SK-N-SH treated with all-trans-retinoic acid at 6 μM for 48 hours (cell line): ENCODE measurements at regions not wholly inside any gene's neighbourhood (a gene's known extent, or its start where the extent isn't known, plus 50 kb on each side); places are given as distances from the start of the nearest gene placed in this dataset.

Experiments
- ATAC-seq: fragments of 200-7000 bp; cut with Tn5 transposase; 3 replicates; pipeline ENCODE4 v1.9.1; 2020; ENCODE audit warnings: mild to moderate bottlenecking, moderate library complexity
- ARNTL ChIP-seq: fragments of 450-650 bp; formaldehyde crosslinking; IDR thresholded peaks from 2 replicates; pipeline ENCODE4 v1.5.0; 2020; ENCODE audit warnings: low read depth, mild to moderate bottlenecking, moderate library complexity, borderline replicate concordance
- BACH2 ChIP-seq: fragments of 250-450 bp; sonication (Bioruptor Pico); IDR thresholded peaks from 2 replicates; pipeline ENCODE4 v1.9.0; 2021; ENCODE audit warnings: mild to moderate bottlenecking, borderline replicate concordance
- CSDC2 ChIP-seq: fragments of 250-450 bp; sonication (Bioruptor Pico); IDR thresholded peaks from 2 replicates; pipeline ENCODE4 v1.5.0; 2020; ENCODE audit warnings: mild to moderate bottlenecking, moderate library complexity
- GLIS3 ChIP-seq: fragments of 250-450 bp; sonication (Bioruptor Pico); IDR thresholded peaks from 2 replicates; pipeline ENCODE4 v1.5.0; 2020; ENCODE audit warnings: mild to moderate bottlenecking, moderate library complexity
- ISL1 ChIP-seq: fragments of 250-450 bp; sonication (Bioruptor Pico); IDR thresholded peaks from 2 replicates; pipeline ENCODE4 v2.1.2; 2022; ENCODE audit warnings: mild to moderate bottlenecking, moderate library complexity
- OSR1 ChIP-seq: fragments of 250-450 bp; sonication (Bioruptor Pico); IDR thresholded peaks from 2 replicates; pipeline ENCODE4 v1.8.0; 2022; ENCODE audit warnings: moderate library complexity, mild to moderate bottlenecking, inconsistent platforms
- PATZ1 ChIP-seq: fragments of 250-450 bp; sonication (Bioruptor Pico); IDR thresholded peaks from 2 replicates; pipeline ENCODE4 v1.8.0; 2020; ENCODE audit warnings: mild to moderate bottlenecking, moderate library complexity, borderline replicate concordance
- PPARA ChIP-seq: fragments of 250-450 bp; sonication (Bioruptor Pico); IDR thresholded peaks from 2 replicates; pipeline ENCODE4 v1.5.0; 2020; ENCODE audit warnings: mild to moderate bottlenecking, borderline replicate concordance
- RARB ChIP-seq: fragments of 250-450 bp; sonication (Bioruptor Pico); IDR thresholded peaks from 2 replicates; pipeline ENCODE4 v1.8.0; 2021; ENCODE audit warnings: mild to moderate bottlenecking, moderate library complexity
- TCF4 ChIP-seq: fragments of 250-450 bp; sonication (Bioruptor Pico); IDR thresholded peaks from 2 replicates; pipeline ENCODE4 v1.8.0; 2021; ENCODE audit warnings: mild to moderate bottlenecking, moderate library complexity, borderline replicate concordance
- ZC3H10 ChIP-seq: fragments of 250-450 bp; sonication (Bioruptor Pico); IDR thresholded peaks from 2 replicates; pipeline ENCODE4 v1.5.1; 2021; ENCODE audit warnings: mild to moderate bottlenecking, moderate library complexity
- ZFP3 ChIP-seq: fragments of 250-450 bp; sonication (Bioruptor Pico); IDR thresholded peaks from 2 replicates; pipeline ENCODE4 v1.5.0; 2020; ENCODE audit warnings: mild to moderate bottlenecking, moderate library complexity
- ZNF565 ChIP-seq: fragments of 450-650 bp; formaldehyde crosslinking; conservative IDR thresholded peaks from 2 replicates; pipeline ENCODE4 v1.5.0; 2020; ENCODE audit warnings: low read depth, mild to moderate bottlenecking, moderate library complexity
- ZNF70 ChIP-seq: fragments of 450-650 bp; formaldehyde crosslinking; IDR thresholded peaks from 2 replicates; pipeline ENCODE4 v1.5.0; 2020; ENCODE audit warnings: mild to moderate bottlenecking, moderate library complexity
- ZNF8 ChIP-seq: fragments of 450-650 bp; formaldehyde crosslinking; IDR thresholded peaks from 2 replicates; pipeline ENCODE4 v1.5.0; 2020; ENCODE audit warnings: mild to moderate bottlenecking, moderate library complexity
- TF ChIP-seq, protein P1 (sequence below): fragments of 250-450 bp; sonication (Bioruptor Pico); IDR thresholded peaks from 2 replicates; pipeline ENCODE4 v1.5.1; 2021; ENCODE audit warnings: mild to moderate bottlenecking, moderate library complexity
- TF ChIP-seq, protein P2 (sequence below): fragments of 250-450 bp; sonication (Bioruptor Pico); IDR thresholded peaks from 2 replicates; pipeline ENCODE4 v1.5.1; 2020; ENCODE audit warnings: low read depth, mild to moderate bottlenecking, moderate library complexity
- TF ChIP-seq, protein P3 (sequence below): fragments of 250-450 bp; sonication (Bioruptor Pico); IDR thresholded peaks from 2 replicates; pipeline ENCODE4 v1.8.0; 2021; ENCODE audit warnings: low read depth, mild to moderate bottlenecking, moderate library complexity, borderline replicate concordance
- TF ChIP-seq, protein P4 (sequence below): fragments of 250-450 bp; sonication (Bioruptor Pico); IDR thresholded peaks from 2 replicates; pipeline ENCODE4 v1.5.0; 2020; ENCODE audit warnings: mild to moderate bottlenecking, moderate library complexity

- no peak for TF ChIP-seq GLIS3 (CRISPR knock-in tag)
- TF ChIP-seq TCF4: no peak
- no peak for TF ChIP-seq BACH2 (CRISPR knock-in tag)
- TF ChIP-seq ZNF8 (CRISPR knock-in tag): no peak
- no peak for TF ChIP-seq ZNF565
- TF ChIP-seq ZNF70 (CRISPR knock-in tag): no peak
- no peak for TF ChIP-seq RARB
- TF ChIP-seq ISL1 (CRISPR knock-in tag): no peak
- TF ChIP-seq ARNTL (CRISPR knock-in tag): no peak
- no peak for TF ChIP-seq PATZ1
- no peak for TF ChIP-seq CSDC2 (CRISPR knock-in tag)
- TF ChIP-seq, protein P1, sequence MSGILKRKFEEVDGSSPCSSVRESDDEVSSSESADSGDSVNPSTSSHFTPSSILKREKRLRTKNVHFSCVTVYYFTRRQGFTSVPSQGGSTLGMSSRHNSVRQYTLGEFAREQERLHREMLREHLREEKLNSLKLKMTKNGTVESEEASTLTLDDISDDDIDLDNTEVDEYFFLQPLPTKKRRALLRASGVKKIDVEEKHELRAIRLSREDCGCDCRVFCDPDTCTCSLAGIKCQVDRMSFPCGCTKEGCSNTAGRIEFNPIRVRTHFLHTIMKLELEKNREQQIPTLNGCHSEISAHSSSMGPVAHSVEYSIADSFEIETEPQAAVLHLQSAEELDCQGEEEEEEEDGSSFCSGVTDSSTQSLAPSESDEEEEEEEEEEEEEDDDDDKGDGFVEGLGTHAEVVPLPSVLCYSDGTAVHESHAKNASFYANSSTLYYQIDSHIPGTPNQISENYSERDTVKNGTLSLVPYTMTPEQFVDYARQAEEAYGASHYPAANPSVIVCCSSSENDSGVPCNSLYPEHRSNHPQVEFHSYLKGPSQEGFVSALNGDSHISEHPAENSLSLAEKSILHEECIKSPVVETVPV (CRISPR knock-in tag): no peak
- TF ChIP-seq OSR1 (CRISPR knock-in tag): no peak
- no peak for TF ChIP-seq PPARA (CRISPR knock-in tag)
- TF ChIP-seq ZC3H10 (CRISPR knock-in tag): no peak
- TF ChIP-seq ZFP3 (CRISPR knock-in tag): no peak
- ATAC-seq: no peak
Measured at GRCh38 chr10:62517252-62517651, 143.1 kb downstream of the ZNF365 start.

- no peak for ATAC-seq
- TF ChIP-seq CSDC2 (CRISPR knock-in tag): no peak
- TF ChIP-seq GLIS3 (CRISPR knock-in tag): no peak
- TF ChIP-seq TCF4: no peak
- no peak for TF ChIP-seq ARNTL (CRISPR knock-in tag)
- no peak for TF ChIP-seq ZNF8 (CRISPR knock-in tag)
- TF ChIP-seq, protein P2, sequence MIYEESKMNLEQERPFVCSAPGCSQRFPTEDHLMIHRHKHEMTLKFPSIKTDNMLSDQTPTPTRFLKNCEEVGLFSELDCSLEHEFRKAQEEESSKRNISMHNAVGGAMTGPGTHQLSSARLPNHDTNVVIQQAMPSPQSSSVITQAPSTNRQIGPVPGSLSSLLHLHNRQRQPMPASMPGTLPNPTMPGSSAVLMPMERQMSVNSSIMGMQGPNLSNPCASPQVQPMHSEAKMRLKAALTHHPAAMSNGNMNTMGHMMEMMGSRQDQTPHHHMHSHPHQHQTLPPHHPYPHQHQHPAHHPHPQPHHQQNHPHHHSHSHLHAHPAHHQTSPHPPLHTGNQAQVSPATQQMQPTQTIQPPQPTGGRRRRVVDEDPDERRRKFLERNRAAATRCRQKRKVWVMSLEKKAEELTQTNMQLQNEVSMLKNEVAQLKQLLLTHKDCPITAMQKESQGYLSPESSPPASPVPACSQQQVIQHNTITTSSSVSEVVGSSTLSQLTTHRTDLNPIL: no peak
- TF ChIP-seq RARB: no peak
- TF ChIP-seq, protein P1 (CRISPR knock-in tag): no peak
- TF ChIP-seq, protein P3, sequence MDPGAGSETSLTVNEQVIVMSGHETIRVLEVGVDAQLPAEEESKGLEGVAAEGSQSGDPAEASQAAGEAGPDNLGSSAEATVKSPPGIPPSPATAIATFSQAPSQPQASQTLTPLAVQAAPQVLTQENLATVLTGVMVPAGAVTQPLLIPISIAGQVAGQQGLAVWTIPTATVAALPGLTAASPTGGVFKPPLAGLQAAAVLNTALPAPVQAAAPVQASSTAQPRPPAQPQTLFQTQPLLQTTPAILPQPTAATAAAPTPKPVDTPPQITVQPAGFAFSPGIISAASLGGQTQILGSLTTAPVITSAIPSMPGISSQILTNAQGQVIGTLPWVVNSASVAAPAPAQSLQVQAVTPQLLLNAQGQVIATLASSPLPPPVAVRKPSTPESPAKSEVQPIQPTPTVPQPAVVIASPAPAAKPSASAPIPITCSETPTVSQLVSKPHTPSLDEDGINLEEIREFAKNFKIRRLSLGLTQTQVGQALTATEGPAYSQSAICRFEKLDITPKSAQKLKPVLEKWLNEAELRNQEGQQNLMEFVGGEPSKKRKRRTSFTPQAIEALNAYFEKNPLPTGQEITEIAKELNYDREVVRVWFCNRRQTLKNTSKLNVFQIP (CRISPR knock-in tag): no peak
- TF ChIP-seq, protein P4, sequence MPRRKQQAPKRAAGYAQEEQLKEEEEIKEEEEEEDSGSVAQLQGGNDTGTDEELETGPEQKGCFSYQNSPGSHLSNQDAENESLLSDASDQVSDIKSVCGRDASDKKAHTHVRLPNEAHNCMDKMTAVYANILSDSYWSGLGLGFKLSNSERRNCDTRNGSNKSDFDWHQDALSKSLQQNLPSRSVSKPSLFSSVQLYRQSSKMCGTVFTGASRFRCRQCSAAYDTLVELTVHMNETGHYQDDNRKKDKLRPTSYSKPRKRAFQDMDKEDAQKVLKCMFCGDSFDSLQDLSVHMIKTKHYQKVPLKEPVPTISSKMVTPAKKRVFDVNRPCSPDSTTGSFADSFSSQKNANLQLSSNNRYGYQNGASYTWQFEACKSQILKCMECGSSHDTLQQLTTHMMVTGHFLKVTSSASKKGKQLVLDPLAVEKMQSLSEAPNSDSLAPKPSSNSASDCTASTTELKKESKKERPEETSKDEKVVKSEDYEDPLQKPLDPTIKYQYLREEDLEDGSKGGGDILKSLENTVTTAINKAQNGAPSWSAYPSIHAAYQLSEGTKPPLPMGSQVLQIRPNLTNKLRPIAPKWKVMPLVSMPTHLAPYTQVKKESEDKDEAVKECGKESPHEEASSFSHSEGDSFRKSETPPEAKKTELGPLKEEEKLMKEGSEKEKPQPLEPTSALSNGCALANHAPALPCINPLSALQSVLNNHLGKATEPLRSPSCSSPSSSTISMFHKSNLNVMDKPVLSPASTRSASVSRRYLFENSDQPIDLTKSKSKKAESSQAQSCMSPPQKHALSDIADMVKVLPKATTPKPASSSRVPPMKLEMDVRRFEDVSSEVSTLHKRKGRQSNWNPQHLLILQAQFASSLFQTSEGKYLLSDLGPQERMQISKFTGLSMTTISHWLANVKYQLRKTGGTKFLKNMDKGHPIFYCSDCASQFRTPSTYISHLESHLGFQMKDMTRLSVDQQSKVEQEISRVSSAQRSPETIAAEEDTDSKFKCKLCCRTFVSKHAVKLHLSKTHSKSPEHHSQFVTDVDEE (CRISPR knock-in tag): no peak
- TF ChIP-seq PATZ1: no peak
- TF ChIP-seq PPARA (CRISPR knock-in tag): no peak
- TF ChIP-seq BACH2 (CRISPR knock-in tag): no peak
Measured at GRCh38 chr10:62527019-62527827, 153.1 kb downstream of the ZNF365 start.
